Gastrocnemius medialis (tissue), 4 donors: ENCODE measurements at regions not wholly inside any gene's neighbourhood (a gene's known extent, or its start where the extent isn't known, plus 50 kb on each side); places are given as distances from the start of the nearest gene placed in this dataset.

ENCODE experiments used
- CTCF ChIP-seq, 5 experiments: fragments of 450-650 bp in 3 of 5; fragments of 200-600 bp in 2 of 5; sonication (generic) in 2 of 5; IDR thresholded peaks in 4 of 5; conservative IDR thresholded peaks in 1 of 5; 1 replicate in 4 of 5; 2 replicates in 1 of 5; pipeline ENCODE4 v1.5.1; 2016 to 2019; ENCODE audit warnings: antibody characterized with exemption in 5 of 5, mild to moderate bottlenecking in 3 of 5, moderate library complexity in 3 of 5
- POLR2A ChIP-seq, 2 donors: fragments of 450-650 bp; IDR thresholded peaks; one replicate each; pipeline ENCODE4 v1.6.1; 2017; ENCODE audit warnings: antibody characterized with exemption in 2 of 2, mild to moderate bottlenecking in 2 of 2, moderate library complexity in 2 of 2

- TF ChIP-seq CTCF (IDR thresholded peaks at IDR 0.05 in 4 of 5, conservative IDR thresholded peaks at IDR 0.05 in 1 of 5) (no peak), POLR2A (IDR thresholded peaks at IDR 0.05) (no peak)
These were observed 761.3 kb downstream of the HDGFL1 start for GRCh38 chr6:23330632-23331031.
